ENCODE measurements at regions not wholly inside any gene's neighbourhood (a gene's known extent, or its start where the extent isn't known, plus 50 kb on each side); places are given as distances from the start of the nearest gene placed in this dataset.

DNA sequence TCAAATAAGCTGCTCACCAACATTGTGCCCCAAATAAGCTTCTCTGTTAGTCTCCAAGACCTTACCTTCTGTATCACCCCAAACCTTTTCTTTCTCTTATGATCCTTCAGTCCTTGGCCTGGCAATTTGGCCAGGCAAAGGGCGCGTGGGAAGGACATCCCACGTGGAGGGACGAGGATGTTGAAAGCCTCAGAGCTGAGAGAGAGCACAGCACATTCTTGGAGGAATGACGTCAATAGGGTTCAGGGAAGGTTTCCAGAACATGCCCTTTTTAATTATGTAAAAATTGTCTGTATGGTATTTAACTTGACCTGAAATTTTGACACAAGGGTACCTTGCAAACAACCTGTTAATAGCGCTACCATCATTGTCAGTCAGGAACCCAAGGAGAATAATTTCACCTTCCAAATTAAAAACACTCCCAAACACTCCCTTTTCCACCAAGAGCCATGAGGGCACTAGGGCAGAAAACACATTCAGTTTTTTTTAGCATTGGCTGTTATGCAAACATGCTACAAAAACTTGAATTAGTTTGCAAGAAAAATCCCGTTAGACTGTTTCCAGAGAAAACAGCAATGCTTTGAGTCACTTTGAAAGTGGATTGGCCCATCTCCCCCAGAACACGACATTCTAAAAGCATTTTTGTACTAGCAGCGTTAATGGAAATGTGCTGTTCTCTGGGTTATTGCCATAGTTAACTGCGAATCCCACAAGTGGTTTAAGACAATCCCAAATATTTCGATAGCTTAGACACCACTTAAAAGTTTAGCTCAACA, 183.2 kb upstream of the PUDP start:
- CTCF ChIA-PET: no interaction called here
- TF ChIP-seq EZH2 (IDR thresholded peaks at IDR 0.05; ENCODE audit: low read depth): no peak
- no peaks in the 10 kb centered on the region for H3K27me3 ChIP-seq (ENCODE audit: insufficient read depth, low read depth)
- no peak overlapping the region for H3K4me2 ChIP-seq
- POLR2A ChIA-PET (ENCODE audit: unreplicated experiment): no interaction called here
- no peaks in the 10 kb centered on the region for H3F3A ChIP-seq (ENCODE audit: insufficient read depth, low read depth)
- no peaks in the 10 kb centered on the region for H4K20me1 ChIP-seq (ENCODE audit: insufficient read depth)
- no peaks in the 10 kb centered on the region for H3K9me3 ChIP-seq (ENCODE audit: insufficient read depth, low read depth)
- H3K4me1 ChIP-seq (replicated peaks; ENCODE audit: insufficient read depth): no peaks in the 10 kb centered on the region
- H3K9me2 ChIP-seq (ENCODE audit: insufficient read depth): no peaks in the 10 kb centered on the region
- DNase-seq: no peak
- no peaks in the 10 kb centered on the region for H3K79me2 ChIP-seq (ENCODE audit: low read depth)
- no peaks in the 10 kb centered on the region for H3K36me3 ChIP-seq (ENCODE audit: low read depth)
- no peak overlapping the region for H3K4me3 ChIP-seq
- BruUV-seq (replicated peaks): no TSS peak
- intact Hi-C loops (cut with micrococcal nuclease; ENCODE audit: unreplicated experiment): no loop called here
- no peak overlapping the region for H3K27ac ChIP-seq
- H2AFZ ChIP-seq: no peak overlapping the region

GRCh38 chrX:7330556-7330955, 182.6 kb upstream of the PUDP start:
- no peaks in the 10 kb centered on the region for H3K4me1 ChIP-seq (replicated peaks; ENCODE audit: insufficient read depth)
- H3K27ac ChIP-seq: no peak overlapping the region
- H3K79me2 ChIP-seq (ENCODE audit: low read depth): no peaks in the 10 kb centered on the region
- no peaks in the 10 kb centered on the region for H3K9me2 ChIP-seq (ENCODE audit: insufficient read depth)
- no peak for DNase-seq
- H3K4me3 ChIP-seq: no peak overlapping the region
- TF ChIP-seq, protein P1, sequence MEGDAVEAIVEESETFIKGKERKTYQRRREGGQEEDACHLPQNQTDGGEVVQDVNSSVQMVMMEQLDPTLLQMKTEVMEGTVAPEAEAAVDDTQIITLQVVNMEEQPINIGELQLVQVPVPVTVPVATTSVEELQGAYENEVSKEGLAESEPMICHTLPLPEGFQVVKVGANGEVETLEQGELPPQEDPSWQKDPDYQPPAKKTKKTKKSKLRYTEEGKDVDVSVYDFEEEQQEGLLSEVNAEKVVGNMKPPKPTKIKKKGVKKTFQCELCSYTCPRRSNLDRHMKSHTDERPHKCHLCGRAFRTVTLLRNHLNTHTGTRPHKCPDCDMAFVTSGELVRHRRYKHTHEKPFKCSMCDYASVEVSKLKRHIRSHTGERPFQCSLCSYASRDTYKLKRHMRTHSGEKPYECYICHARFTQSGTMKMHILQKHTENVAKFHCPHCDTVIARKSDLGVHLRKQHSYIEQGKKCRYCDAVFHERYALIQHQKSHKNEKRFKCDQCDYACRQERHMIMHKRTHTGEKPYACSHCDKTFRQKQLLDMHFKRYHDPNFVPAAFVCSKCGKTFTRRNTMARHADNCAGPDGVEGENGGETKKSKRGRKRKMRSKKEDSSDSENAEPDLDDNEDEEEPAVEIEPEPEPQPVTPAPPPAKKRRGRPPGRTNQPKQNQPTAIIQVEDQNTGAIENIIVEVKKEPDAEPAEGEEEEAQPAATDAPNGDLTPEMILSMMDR (conservative IDR thresholded peaks at IDR 0.05): no peak
- TF ChIP-seq EZH2 (IDR thresholded peaks at IDR 0.05; ENCODE audit: low read depth): no peak
- H3K9me3 ChIP-seq (ENCODE audit: insufficient read depth, low read depth): no peaks in the 10 kb centered on the region
- ChIA-PET POLR2A (ENCODE audit: unreplicated experiment) (no interaction called here), CTCF (no interaction called here)
- no peak overlapping the region for H3K4me2 ChIP-seq
- no peaks in the 10 kb centered on the region for H3F3A ChIP-seq (ENCODE audit: insufficient read depth, low read depth)
- H2AFZ ChIP-seq: no peak overlapping the region
- H3K36me3 ChIP-seq (ENCODE audit: low read depth): no peaks in the 10 kb centered on the region
- no peaks in the 10 kb centered on the region for H3K27me3 ChIP-seq (ENCODE audit: insufficient read depth, low read depth)
- H4K20me1 ChIP-seq (ENCODE audit: insufficient read depth): no peaks in the 10 kb centered on the region
- intact Hi-C loops (cut with micrococcal nuclease; ENCODE audit: unreplicated experiment): no loop called here
- no TSS peak for BruUV-seq (replicated peaks)

DNA sequence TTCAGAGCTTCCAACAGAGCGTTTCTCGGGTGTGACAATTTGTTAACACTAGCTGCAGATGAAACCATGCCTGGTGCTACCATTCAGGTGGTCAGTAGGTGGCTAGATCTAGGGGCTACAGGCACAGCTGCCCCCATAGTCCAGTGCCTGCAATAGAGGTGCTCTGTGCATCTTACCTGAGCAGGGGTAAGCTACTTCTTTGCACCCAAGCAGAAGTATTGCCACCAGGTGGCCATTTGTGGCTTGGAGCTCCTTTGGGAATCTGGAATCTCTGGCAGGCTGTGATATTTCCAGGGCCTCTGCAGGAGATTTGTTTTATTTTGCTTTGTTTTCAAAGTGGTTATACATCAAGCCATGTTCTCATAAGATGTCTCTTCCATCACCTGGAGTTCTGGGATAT, 170.7 kb upstream of the PUDP start:
- Histone ChIP-seq H4K20me1 (ENCODE audit: insufficient read depth) (no peaks in the 10 kb centered on the region), H3K79me2 (ENCODE audit: low read depth) (no peaks in the 10 kb centered on the region), H3K27me3 (ENCODE audit: insufficient read depth, low read depth) (no peaks in the 10 kb centered on the region), H3K4me2 (no peak overlapping the region), H3K27ac (no peak overlapping the region), H2AFZ (no peak overlapping the region), H3F3A (ENCODE audit: insufficient read depth, low read depth) (no peaks in the 10 kb centered on the region; the same call in 1 of the 2 replicates), H3K9me2 (ENCODE audit: insufficient read depth) (no peaks in the 10 kb centered on the region), H3K4me1 (replicated peaks; ENCODE audit: insufficient read depth) (peaks cover 13% of the 10 kb centered on the region), H3K36me3 (ENCODE audit: low read depth) (no peaks in the 10 kb centered on the region), H3K4me3 (no peak overlapping the region), H3K9me3 (ENCODE audit: insufficient read depth, low read depth) (no peaks in the 10 kb centered on the region)
- POLR2A ChIA-PET (ENCODE audit: unreplicated experiment): no interaction called here
- TF ChIP-seq, protein P1 (conservative IDR thresholded peaks at IDR 0.05): no peak
- TF ChIP-seq EZH2 (IDR thresholded peaks at IDR 0.05; ENCODE audit: low read depth): no peak
- intact Hi-C loops (cut with micrococcal nuclease; ENCODE audit: unreplicated experiment): no loop called here
- BruUV-seq (replicated peaks): no TSS peak
- CTCF ChIA-PET: no interaction called here
- no peak for DNase-seq

DNA sequence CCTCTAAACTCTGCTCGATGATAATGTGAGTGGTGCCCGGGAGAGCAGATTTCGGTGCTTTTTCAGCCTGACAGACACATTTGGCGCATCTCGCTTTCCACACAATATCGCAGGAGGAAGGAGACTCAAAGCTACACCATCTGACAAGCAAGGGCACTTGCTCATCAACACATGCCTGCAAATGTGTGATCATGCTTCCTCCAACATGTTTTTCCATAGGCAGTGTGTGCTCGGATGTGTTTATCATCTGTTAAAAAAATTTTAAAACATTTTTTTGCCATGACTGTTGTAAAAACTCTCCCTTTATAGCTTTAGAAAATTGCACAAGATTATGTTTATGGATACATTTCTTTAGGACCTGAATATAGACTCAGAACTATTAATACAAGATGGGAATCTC, 170.3 kb upstream of the PUDP start:
- Histone ChIP-seq H3K9me2 (ENCODE audit: insufficient read depth) (no peaks in the 10 kb centered on the region), H3K27ac (no peak overlapping the region), H3K36me3 (ENCODE audit: low read depth) (no peaks in the 10 kb centered on the region), H3K9me3 (ENCODE audit: insufficient read depth, low read depth) (no peaks in the 10 kb centered on the region), H3K79me2 (ENCODE audit: low read depth) (no peaks in the 10 kb centered on the region), H2AFZ (no peak overlapping the region), H3K4me1 (replicated peaks; ENCODE audit: insufficient read depth) (peaks cover 13% of the 10 kb centered on the region), H3F3A (ENCODE audit: insufficient read depth, low read depth) (no peaks in the 10 kb centered on the region; the same call in 1 of the 2 replicates), H3K4me2 (no peak overlapping the region), H3K4me3 (no peak overlapping the region), H3K27me3 (ENCODE audit: insufficient read depth, low read depth) (no peaks in the 10 kb centered on the region), H4K20me1 (ENCODE audit: insufficient read depth) (no peaks in the 10 kb centered on the region)
- POLR2A ChIA-PET (ENCODE audit: unreplicated experiment): no interaction called here
- intact Hi-C loops (cut with micrococcal nuclease; ENCODE audit: unreplicated experiment): no loop called here
- TF ChIP-seq, protein P1 (conservative IDR thresholded peaks at IDR 0.05): no peak
- TF ChIP-seq EZH2 (IDR thresholded peaks at IDR 0.05; ENCODE audit: low read depth): no peak
- no TSS peak for BruUV-seq (replicated peaks)
- CTCF ChIA-PET: no interaction called here
- no peak for DNase-seq
